BE2C (cell line): ENCODE measurements at regions not wholly inside any gene's neighbourhood (a gene's known extent, or its start where the extent isn't known, plus 50 kb on each side); places are given as distances from the start of the nearest gene placed in this dataset.

ENCODE experiments used
- DNase-seq: peaks from one replicate; pipeline ENCODE4 v3.0.0-alpha.2; 2020
- H3K27me3 ChIP-seq: fragments of 250-450 bp; sonication (Bioruptor Pico); 2 replicates; pipeline ENCODE4 v1.5.1; 2020; ENCODE audit warnings: mild to moderate bottlenecking
- H3K36me3 ChIP-seq: fragments of 250-450 bp; sonication (Bioruptor Pico); 2 replicates; pipeline ENCODE4 v1.5.1; 2020; ENCODE audit warnings: mild to moderate bottlenecking
- H3K4me1 ChIP-seq: fragments of 250-450 bp; sonication (Bioruptor Pico); 2 replicates; pipeline ENCODE4 v1.5.1; 2020
- H3K4me3 ChIP-seq: 2 replicates; pipeline ENCODE4 v1.5.1; 2011; ENCODE audit warnings: low read depth, low read length
- H3K9me3 ChIP-seq: fragments of 250-450 bp; sonication (Bioruptor Pico); 2 replicates; pipeline ENCODE4 v1.5.1; 2020
- CTCF ChIP-seq: IDR thresholded peaks from 2 replicates; pipeline ENCODE4 v1.5.1; 2012; ENCODE audit warnings: mild to moderate bottlenecking, low read depth, low read length

- Histone ChIP-seq H3K4me1 (no peaks in the 10 kb centered on the region), H3K27me3 (no peaks in the 10 kb centered on the region), H3K4me3 (no peak overlapping the region), H3K36me3 (no peaks in the 10 kb centered on the region), H3K9me3 (no peaks in the 10 kb centered on the region)
- no peak for TF ChIP-seq CTCF
- DNase-seq: no peak
These were observed 246.6 kb upstream of the ADGRL2 start for GRCh38 chr1:81554108-81554507.

GRCh38 chr1:81553503-81553902, 247.2 kb upstream of the ADGRL2 start:
- DNase-seq: no peak
- Histone ChIP-seq H3K4me3 (no peak overlapping the region), H3K36me3 (no peaks in the 10 kb centered on the region), H3K9me3 (no peaks in the 10 kb centered on the region), H3K4me1 (no peaks in the 10 kb centered on the region), H3K27me3 (no peaks in the 10 kb centered on the region)
- TF ChIP-seq CTCF: no peak

GRCh38 chr1:81551946-81552345, 248.8 kb upstream of the ADGRL2 start:
- no peaks in the 10 kb centered on the region for H3K27me3 ChIP-seq
- DNase-seq: no peak
- H3K4me3 ChIP-seq: no peak overlapping the region
- no peaks in the 10 kb centered on the region for H3K36me3 ChIP-seq
- H3K4me1 ChIP-seq: no peaks in the 10 kb centered on the region
- no peak for TF ChIP-seq CTCF
- no peaks in the 10 kb centered on the region for H3K9me3 ChIP-seq

GRCh38 chr1:81550753-81551152, 250.0 kb upstream of the ADGRL2 start:
- H3K9me3 ChIP-seq: no peaks in the 10 kb centered on the region
- H3K36me3 ChIP-seq: no peaks in the 10 kb centered on the region
- no peaks in the 10 kb centered on the region for H3K27me3 ChIP-seq
- H3K4me1 ChIP-seq: no peaks in the 10 kb centered on the region
- H3K4me3 ChIP-seq: no peak overlapping the region
- DNase-seq: no peak
- no peak for TF ChIP-seq CTCF

GRCh38 chr1:81549588-81550127, 251.1 kb upstream of the ADGRL2 start:
- Histone ChIP-seq H3K9me3 (no peaks in the 10 kb centered on the region), H3K27me3 (no peaks in the 10 kb centered on the region), H3K4me1 (no peaks in the 10 kb centered on the region), H3K36me3 (no peaks in the 10 kb centered on the region), H3K4me3 (no peak overlapping the region)
- DNase-seq: no peak
- TF ChIP-seq CTCF: peak; percentile 48

GRCh38 chr1:81548918-81549587, 251.7 kb upstream of the ADGRL2 start:
- no peaks in the 10 kb centered on the region for H3K9me3 ChIP-seq
- no peak for DNase-seq
- H3K27me3 ChIP-seq: no peaks in the 10 kb centered on the region
- H3K4me1 ChIP-seq: no peaks in the 10 kb centered on the region
- H3K36me3 ChIP-seq: no peaks in the 10 kb centered on the region
- no peak overlapping the region for H3K4me3 ChIP-seq
- no peak for TF ChIP-seq CTCF
